ENCODE measurements at regions not wholly inside any gene's neighbourhood (a gene's known extent, or its start where the extent isn't known, plus 50 kb on each side); places are given as distances from the start of the nearest gene placed in this dataset.

GRCh38 chr11:112795911-112796649 lies 165.1 kb upstream of the NCAM1 start:
- DNase-seq = no peak

GRCh38 chr11:112797092-112797491 lies 164.1 kb upstream of the NCAM1 start:
- DNase-seq = no peak

- no peak for DNase-seq
Observed at GRCh38 chr11:112797648-112798293, 163.4 kb upstream of the NCAM1 start.

- DNase-seq = no peak
Observed at GRCh38 chr11:112801025-112801816, 160.0 kb upstream of the NCAM1 start.

GRCh38 chr11:112801817-112802088 lies 159.5 kb upstream of the NCAM1 start:
- no peak for DNase-seq

- DNase-seq = no peak
Observed at GRCh38 chr11:112805658-112806057, 155.6 kb upstream of the NCAM1 start.

GRCh38 chr11:112806256-112806655 lies 155.0 kb upstream of the NCAM1 start:
- no peak for DNase-seq

GRCh38 chr11:112806876-112807275 lies 154.3 kb upstream of the NCAM1 start:
- DNase-seq = no peak

- no peak for DNase-seq
Observed at GRCh38 chr11:112809429-112809828, 151.8 kb upstream of the NCAM1 start.

GRCh38 chr11:112810951-112811350 lies 150.3 kb upstream of the NCAM1 start:
- DNase-seq = no peak

- DNase-seq = no peak
Observed at GRCh38 chr11:112811783-112812182, 149.4 kb upstream of the NCAM1 start.

GRCh38 chr11:112812729-112813128 lies 148.5 kb upstream of the NCAM1 start:
- no peak for DNase-seq

- DNase-seq = no peak
Observed at GRCh38 chr11:112814168-112814567, 147.1 kb upstream of the NCAM1 start.

GRCh38 chr11:112817376-112817775 lies 143.8 kb upstream of the NCAM1 start:
- DNase-seq = no peak

- no peak for DNase-seq
Observed at GRCh38 chr11:112822478-112823274, 138.5 kb upstream of the NCAM1 start.

- no peak for DNase-seq
Observed at GRCh38 chr11:112826026-112826425, 135.2 kb upstream of the NCAM1 start.

GRCh38 chr11:112826788-112827187 lies 134.4 kb upstream of the NCAM1 start:
- no peak for DNase-seq

GRCh38 chr11:112828421-112828820 lies 132.8 kb upstream of the NCAM1 start:
- no peak for DNase-seq

GRCh38 chr11:112829971-112830654 lies 131.1 kb upstream of the NCAM1 start:
- DNase-seq = no peak

GRCh38 chr11:112831041-112831440 lies 130.2 kb upstream of the NCAM1 start:
- no peak for DNase-seq

GRCh38 chr11:112831969-112832766 lies 129.1 kb upstream of the NCAM1 start:
- no peak for DNase-seq

GRCh38 chr11:112834277-112834755 lies 126.9 kb upstream of the NCAM1 start:
- no peak for DNase-seq
